WI38 (cell line): ENCODE measurements at regions not wholly inside any gene's neighbourhood (a gene's known extent, or its start where the extent isn't known, plus 50 kb on each side); places are given as distances from the start of the nearest gene placed in this dataset.
"Not testable (repeated sequence)": the region's sequence is repeated elsewhere in the genome, so short reads cannot be mapped to it uniquely, and the experiment has no call there.

Source experiments
- H3K4me3 ChIP-seq: 2 replicates; pipeline ENCODE4 v1.5.1; 2011; ENCODE audit warnings: low read depth, mild to moderate bottlenecking, control low read depth, low read length
- TF ChIP-seq, protein P1 (sequence below): IDR thresholded peaks from 2 replicates; pipeline ENCODE4 v1.5.1; 2012; ENCODE audit warnings: low read depth, mild to moderate bottlenecking, control low read depth, low read length

DNA sequence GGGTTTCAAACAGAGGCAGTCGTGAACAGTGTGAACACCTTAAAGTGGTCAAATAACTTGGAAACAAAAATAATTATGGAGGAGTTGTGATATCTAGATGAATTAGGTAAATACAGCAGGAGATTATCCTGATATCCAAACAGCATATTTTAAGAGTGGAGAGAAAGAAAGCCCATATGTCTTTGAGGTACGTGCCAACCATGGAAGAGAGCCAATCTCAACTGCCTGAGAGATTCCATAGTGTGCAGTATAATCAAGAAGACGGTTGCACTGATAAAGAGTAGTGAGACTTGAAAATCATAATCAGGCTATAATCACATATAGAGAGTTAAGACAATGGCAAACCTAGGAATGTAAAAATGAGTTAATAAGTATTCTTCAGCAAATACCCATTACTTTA is 472.8 kb upstream of the SLITRK5 start:
- TF ChIP-seq, protein P1, sequence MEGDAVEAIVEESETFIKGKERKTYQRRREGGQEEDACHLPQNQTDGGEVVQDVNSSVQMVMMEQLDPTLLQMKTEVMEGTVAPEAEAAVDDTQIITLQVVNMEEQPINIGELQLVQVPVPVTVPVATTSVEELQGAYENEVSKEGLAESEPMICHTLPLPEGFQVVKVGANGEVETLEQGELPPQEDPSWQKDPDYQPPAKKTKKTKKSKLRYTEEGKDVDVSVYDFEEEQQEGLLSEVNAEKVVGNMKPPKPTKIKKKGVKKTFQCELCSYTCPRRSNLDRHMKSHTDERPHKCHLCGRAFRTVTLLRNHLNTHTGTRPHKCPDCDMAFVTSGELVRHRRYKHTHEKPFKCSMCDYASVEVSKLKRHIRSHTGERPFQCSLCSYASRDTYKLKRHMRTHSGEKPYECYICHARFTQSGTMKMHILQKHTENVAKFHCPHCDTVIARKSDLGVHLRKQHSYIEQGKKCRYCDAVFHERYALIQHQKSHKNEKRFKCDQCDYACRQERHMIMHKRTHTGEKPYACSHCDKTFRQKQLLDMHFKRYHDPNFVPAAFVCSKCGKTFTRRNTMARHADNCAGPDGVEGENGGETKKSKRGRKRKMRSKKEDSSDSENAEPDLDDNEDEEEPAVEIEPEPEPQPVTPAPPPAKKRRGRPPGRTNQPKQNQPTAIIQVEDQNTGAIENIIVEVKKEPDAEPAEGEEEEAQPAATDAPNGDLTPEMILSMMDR: no peak
- H3K4me3 ChIP-seq: no peak overlapping the region

DNA sequence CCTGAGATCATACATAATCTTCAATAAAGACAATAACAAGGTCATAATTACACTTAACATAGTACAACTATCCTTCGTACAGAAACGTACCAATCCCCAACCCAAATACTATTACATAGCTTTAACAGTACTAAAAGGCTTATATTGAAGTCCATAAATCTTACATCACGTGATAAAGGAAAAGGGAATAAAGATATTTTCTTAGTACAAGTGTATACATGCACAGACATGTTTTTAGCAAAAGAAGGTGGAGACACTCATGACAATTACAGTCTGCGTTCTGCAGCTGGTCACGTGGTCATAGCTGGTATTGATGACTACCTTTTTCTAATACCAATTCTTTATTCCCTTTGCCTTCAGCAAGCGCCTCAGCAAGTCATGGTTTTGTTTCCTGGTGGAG is 464.5 kb upstream of the SLITRK5 start:
- TF ChIP-seq, protein P1: no peak

DNA sequence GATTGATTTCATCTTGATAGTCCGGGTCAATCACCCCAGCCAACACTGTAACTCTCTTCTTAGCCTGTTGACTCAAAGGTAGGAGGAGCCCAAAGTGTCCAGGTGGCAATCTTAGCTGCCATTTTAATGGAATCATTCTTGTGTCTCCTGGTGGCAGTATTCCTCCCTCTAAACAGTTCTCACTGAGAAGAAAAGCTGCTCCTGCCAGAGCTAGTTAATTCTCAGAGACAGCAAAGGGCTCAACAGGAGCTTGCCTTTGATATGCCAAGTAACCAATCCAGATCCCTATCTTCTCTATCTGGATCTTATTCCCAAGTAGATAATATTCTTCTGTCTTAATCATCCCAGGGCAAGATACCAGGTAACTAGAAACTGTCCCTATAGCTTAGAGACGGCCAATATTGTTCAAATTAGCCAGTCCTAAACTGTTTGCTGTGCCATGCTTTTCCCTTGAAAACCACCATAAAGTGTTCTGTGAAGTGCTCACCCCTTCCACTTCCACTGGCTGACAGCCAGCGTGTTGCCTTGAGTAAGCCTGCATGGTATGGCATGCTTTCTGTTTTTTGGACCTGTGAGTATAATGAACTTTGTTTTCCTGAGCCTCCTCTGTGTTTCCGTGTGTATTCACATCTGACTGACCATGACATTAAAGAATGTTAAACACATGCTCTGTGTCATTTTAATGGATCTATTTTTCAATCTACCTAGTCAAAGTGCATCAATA is 463.7 kb upstream of the SLITRK5 start:
- TF ChIP-seq, protein P1: no peak
- H3K4me3 ChIP-seq: no peak overlapping the region

More for the DNA sequence above, 464.5 kb upstream of the SLITRK5 start:
- no peak overlapping the region for H3K4me3 ChIP-seq

DNA sequence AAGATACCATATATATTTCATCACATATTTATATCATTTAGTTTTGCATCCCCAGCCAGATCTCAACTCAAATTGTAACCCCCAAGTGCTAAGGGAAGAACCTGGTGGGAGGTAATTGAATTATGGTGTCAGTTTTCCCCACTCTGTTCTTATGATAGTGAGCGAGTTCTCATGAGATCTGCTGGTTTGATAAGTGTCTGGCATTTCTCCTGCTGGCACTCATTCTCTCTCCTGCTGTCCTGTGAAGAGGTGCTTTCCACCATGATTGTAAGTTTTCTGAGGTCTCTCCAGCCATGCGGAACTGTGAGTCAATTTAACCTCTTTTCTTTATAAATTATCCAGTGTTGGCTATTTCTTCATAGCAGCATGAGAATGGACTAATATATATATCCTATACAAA is 462.5 kb upstream of the SLITRK5 start:
- no peak overlapping the region for H3K4me3 ChIP-seq
- TF ChIP-seq, protein P1: no peak

DNA sequence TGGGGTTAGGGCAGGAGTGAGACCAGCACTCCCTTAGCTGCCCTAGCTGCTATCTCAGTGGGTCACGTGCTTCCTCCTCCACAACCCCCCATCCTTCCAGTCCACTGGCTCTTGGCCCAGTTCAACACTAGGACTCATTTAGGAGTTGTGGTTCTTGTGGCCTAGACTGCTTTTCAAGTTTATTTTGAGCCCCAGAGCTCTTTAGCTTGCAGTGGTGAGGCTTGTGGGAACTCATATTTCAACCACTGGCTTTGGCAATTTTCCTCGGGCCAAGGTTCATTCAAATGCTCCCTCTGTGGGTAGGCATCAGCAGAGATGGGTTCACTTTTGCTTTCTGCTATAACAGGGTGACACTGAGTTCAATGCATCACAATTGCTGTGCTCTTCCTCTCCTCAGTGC is 436.2 kb upstream of the SLITRK5 start:
- no peak overlapping the region for H3K4me3 ChIP-seq
- TF ChIP-seq, protein P1: no peak

DNA sequence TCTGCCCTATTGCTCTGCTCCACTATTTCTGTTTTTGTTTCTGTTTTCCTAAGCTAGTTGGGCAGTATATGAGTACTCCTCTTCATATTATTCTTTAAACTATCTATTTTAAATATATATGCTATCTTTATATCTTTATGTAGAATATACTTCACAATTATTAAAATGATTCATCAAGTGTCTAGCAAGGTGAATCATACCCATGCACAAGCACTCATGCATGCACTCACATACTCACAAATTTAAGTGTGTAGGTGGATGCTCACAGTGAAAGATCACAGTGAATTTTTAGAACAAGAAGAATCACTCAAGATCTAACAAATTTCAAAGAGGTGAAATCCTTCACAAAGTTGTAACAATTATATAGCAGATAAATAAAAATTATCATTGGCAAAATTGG is 435.6 kb upstream of the SLITRK5 start:
- H3K4me3 ChIP-seq: no peak overlapping the region
- TF ChIP-seq, protein P1: no peak

DNA sequence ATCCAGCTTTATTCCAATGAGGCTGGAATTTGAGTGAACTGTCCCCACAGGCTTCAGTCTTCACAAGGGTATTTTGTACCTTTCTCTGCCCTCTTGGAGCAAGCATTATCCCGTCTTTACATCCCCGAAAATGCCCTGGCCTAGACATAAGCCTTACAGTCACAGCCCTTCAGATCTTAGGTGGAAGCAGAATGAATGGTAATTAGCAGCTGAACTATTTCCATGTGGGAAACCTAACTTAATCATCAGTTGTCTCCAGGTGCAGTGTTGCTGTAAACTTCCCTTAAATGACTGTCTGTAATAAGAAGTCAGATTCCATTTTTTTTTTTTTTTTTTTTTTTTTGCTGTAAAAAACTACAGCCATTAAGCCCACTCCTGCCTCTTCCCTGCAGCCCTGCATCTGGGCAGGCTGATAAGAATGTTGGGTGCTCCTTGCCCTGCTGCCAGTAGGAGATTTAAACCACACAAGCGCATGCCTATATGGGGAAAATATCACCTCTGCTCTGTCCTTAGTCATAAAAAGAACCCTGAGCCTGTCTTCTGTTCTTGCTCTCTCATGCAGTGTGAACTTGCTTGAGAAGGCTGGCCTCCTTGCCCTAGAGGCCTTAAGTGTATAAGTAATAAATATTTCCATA is 426.8 kb upstream of the SLITRK5 start:
- TF ChIP-seq, protein P1: no peak
- no peak overlapping the region for H3K4me3 ChIP-seq

DNA sequence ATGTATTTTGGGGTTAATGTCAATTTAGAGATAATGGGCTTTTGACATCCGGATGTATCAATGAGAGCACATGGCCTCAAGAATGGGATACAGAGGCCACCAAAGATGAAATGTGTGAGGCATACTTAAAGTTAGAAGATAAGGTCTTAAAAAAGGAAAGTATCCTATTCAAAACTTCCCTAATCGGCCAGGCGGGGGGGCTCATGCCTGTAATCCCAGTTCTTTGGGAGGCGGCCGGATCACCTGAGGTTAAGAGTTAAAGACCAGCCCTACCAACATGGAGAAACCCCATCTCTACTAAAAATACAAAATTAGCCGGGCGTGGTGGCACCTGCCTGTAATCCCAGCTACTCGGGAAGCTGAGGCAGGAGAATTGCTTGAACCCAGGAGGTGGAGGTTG is 421.3 kb upstream of the SLITRK5 start:
- H3K4me3 ChIP-seq: not testable (repeated sequence)
